GM21526 (cell line): ENCODE measurements at regions not wholly inside any gene's neighbourhood (a gene's known extent, or its start where the extent isn't known, plus 50 kb on each side); places are given as distances from the start of the nearest gene placed in this dataset.
"Not testable (repeated sequence)": the region's sequence is repeated elsewhere in the genome, so short reads cannot be mapped to it uniquely, and the experiment has no call there.

Source experiments
- ATAC-seq: cut with Tn5 transposase; IDR thresholded peaks from one replicate; pipeline ENCODE4 v1.9.1; 2021; ENCODE audit warnings: moderate library complexity; ENCODE audit not compliant: unreplicated experiment, low FRiP score

GRCh38 chr16:85527042-85527766 lies 85.9 kb upstream of the GSE1 start:
- no peak for ATAC-seq

GRCh38 chr16:85527767-85528297 lies 85.3 kb upstream of the GSE1 start:
- ATAC-seq = no peak

GRCh38 chr16:85528528-85529387 lies 84.4 kb upstream of the GSE1 start:
- ATAC-seq = no peak

- no peak for ATAC-seq
Observed at GRCh38 chr16:85529489-85530369, 83.4 kb upstream of the GSE1 start.

GRCh38 chr16:85530370-85530739 lies 82.8 kb upstream of the GSE1 start:
- no peak for ATAC-seq

- ATAC-seq = no peak
Observed at GRCh38 chr16:85531516-85531915, 81.6 kb upstream of the GSE1 start.

GRCh38 chr16:85532147-85532546 lies 81.0 kb upstream of the GSE1 start:
- no peak for ATAC-seq

GRCh38 chr16:85533593-85533992 lies 79.5 kb upstream of the GSE1 start:
- not testable (repeated sequence) for ATAC-seq

- ATAC-seq = no peak
Observed at GRCh38 chr16:85534536-85535351, 78.4 kb upstream of the GSE1 start.

- no peak for ATAC-seq
Observed at GRCh38 chr16:85535352-85536072, 77.6 kb upstream of the GSE1 start.

GRCh38 chr16:85536073-85536410 lies 77.1 kb upstream of the GSE1 start:
- no peak for ATAC-seq

GRCh38 chr16:85536411-85537330 lies 76.5 kb upstream of the GSE1 start:
- ATAC-seq = no peak

GRCh38 chr16:85537331-85537788 lies 75.8 kb upstream of the GSE1 start:
- no peak for ATAC-seq

- ATAC-seq = no peak
Observed at GRCh38 chr16:85537795-85538401, 75.2 kb upstream of the GSE1 start.

- ATAC-seq = no peak
Observed at GRCh38 chr16:85539084-85539483, 74.0 kb upstream of the GSE1 start.

GRCh38 chr16:85539629-85540291 lies 73.4 kb upstream of the GSE1 start:
- ATAC-seq = no peak

- no peak for ATAC-seq
Observed at GRCh38 chr16:85541181-85541580, 71.9 kb upstream of the GSE1 start.
